Epidermal melanocyte (primary cell): ENCODE measurements at regions not wholly inside any gene's neighbourhood (a gene's known extent, or its start where the extent isn't known, plus 50 kb on each side); places are given as distances from the start of the nearest gene placed in this dataset.
"Not testable (repeated sequence)": the region's sequence is repeated elsewhere in the genome, so short reads cannot be mapped to it uniquely, and the experiment has no call there.

Experiments used
- DNase-seq: peaks from one replicate; pipeline ENCODE4 v3.0.0; 2011; ENCODE audit warnings: low spot score; ENCODE audit not compliant: insufficient read length

- DNase-seq = not testable (repeated sequence)
These were observed 303.4 kb downstream of the RPIA start for GRCh38 chr2:88994856-88995255.

GRCh38 chr2:88996588-88996987, 305.1 kb downstream of the RPIA start:
- not testable (repeated sequence) for DNase-seq

- no peak for DNase-seq
These were observed 307.9 kb downstream of the RPIA start for GRCh38 chr2:88999365-88999764.

GRCh38 chr2:89000235-89000634, 308.8 kb downstream of the RPIA start:
- no peak for DNase-seq

- not testable (repeated sequence) for DNase-seq
These were observed 312.8 kb downstream of the RPIA start for GRCh38 chr2:89004238-89004637.

- not testable (repeated sequence) for DNase-seq
These were observed 329.1 kb downstream of the RPIA start for GRCh38 chr2:89020566-89020965.

GRCh38 chr2:89026296-89026695, 334.8 kb downstream of the RPIA start:
- not testable (repeated sequence) for DNase-seq

GRCh38 chr2:89027115-89027514, 335.6 kb downstream of the RPIA start:
- DNase-seq = not testable (repeated sequence)

GRCh38 chr2:89027536-89027935, 336.1 kb downstream of the RPIA start:
- DNase-seq = not testable (repeated sequence)

- DNase-seq = not testable (repeated sequence)
These were observed 337.8 kb downstream of the RPIA start for GRCh38 chr2:89029257-89029656.

- DNase-seq = not testable (repeated sequence)
These were observed 356.9 kb downstream of the RPIA start for GRCh38 chr2:89048138-89049066.

- DNase-seq = not testable (repeated sequence)
These were observed 367.1 kb downstream of the RPIA start for GRCh38 chr2:89058616-89059015.

GRCh38 chr2:89061174-89061573, 369.7 kb downstream of the RPIA start:
- not testable (repeated sequence) for DNase-seq

- DNase-seq = not testable (repeated sequence)
These were observed 385.3 kb downstream of the RPIA start for GRCh38 chr2:89076771-89077170.

- DNase-seq = not testable (repeated sequence)
These were observed 401.4 kb downstream of the RPIA start for GRCh38 chr2:89092911-89093310.

- not testable (repeated sequence) for DNase-seq
These were observed 403.6 kb downstream of the RPIA start for GRCh38 chr2:89095060-89095459.

- DNase-seq = not testable (repeated sequence)
These were observed 411.1 kb downstream of the RPIA start for GRCh38 chr2:89102587-89102986.

GRCh38 chr2:89106369-89107019, 415.0 kb downstream of the RPIA start:
- DNase-seq = not testable (repeated sequence)

GRCh38 chr2:89112434-89112833, 421.0 kb downstream of the RPIA start:
- not testable (repeated sequence) for DNase-seq

GRCh38 chr2:89113286-89113685, 421.8 kb downstream of the RPIA start:
- DNase-seq = not testable (repeated sequence)

- DNase-seq = not testable (repeated sequence)
These were observed 438.0 kb downstream of the RPIA start for GRCh38 chr2:89129440-89129839.

GRCh38 chr2:89130665-89131308, 439.3 kb downstream of the RPIA start:
- DNase-seq = not testable (repeated sequence)
